Mesendoderm (in vitro differentiated cells): ENCODE measurements at regions not wholly inside any gene's neighbourhood (a gene's known extent, or its start where the extent isn't known, plus 50 kb on each side); places are given as distances from the start of the nearest gene placed in this dataset.

Experiments
- DNase-seq: peaks from one replicate; pipeline ENCODE4 v3.0.0; 2013
- H2AK5ac ChIP-seq: 2 replicates; pipeline ENCODE4 v1.6.1; 2013; ENCODE audit warnings: low read length, inconsistent platforms
- H2BK120ac ChIP-seq: 2 replicates; pipeline ENCODE4 v1.6.1; 2013; ENCODE audit warnings: low read depth, mild to moderate bottlenecking, low read length, moderate library complexity, mixed read lengths
- H2BK15ac ChIP-seq: replicated peaks from 2 replicates; pipeline ENCODE4 v1.6.1; 2013; ENCODE audit warnings: low read depth, mild to moderate bottlenecking, moderate library complexity
- H2BK5ac ChIP-seq: 2 replicates; pipeline ENCODE4 v1.6.1; 2013; ENCODE audit warnings: low read length, inconsistent platforms
- H3K18ac ChIP-seq: 2 replicates; pipeline ENCODE4 v1.6.1; 2013; ENCODE audit warnings: mild to moderate bottlenecking, low read length, mixed read lengths
- H3K23ac ChIP-seq: one replicate; pipeline ENCODE4 v1.6.1; 2013; ENCODE audit warnings: low read length
- H3K27ac ChIP-seq: 2 replicates; pipeline ENCODE4 v1.5.1; 2013; ENCODE audit warnings: low read depth, mild to moderate bottlenecking, inconsistent platforms, low read length, moderate library complexity
- H3K27me3 ChIP-seq: 2 replicates; pipeline ENCODE4 v1.6.1; 2013; ENCODE audit warnings: low read length, control low read depth, mild to moderate bottlenecking, inconsistent platforms; ENCODE audit not compliant: insufficient read depth, poor library complexity
- H3K36me3 ChIP-seq: 2 replicates; pipeline ENCODE4 v1.6.1; 2013; ENCODE audit warnings: low read length, inconsistent platforms; ENCODE audit not compliant: control insufficient read depth, insufficient read depth
- H3K4ac ChIP-seq: one replicate; pipeline ENCODE4 v1.6.1; 2013; ENCODE audit warnings: low read depth, mild to moderate bottlenecking, low read length, moderate library complexity
- H3K4me1 ChIP-seq: 2 replicates; pipeline ENCODE4 v1.6.1; 2013; ENCODE audit warnings: low read depth, low read length, inconsistent platforms; ENCODE audit not compliant: control insufficient read depth
- H3K4me2 ChIP-seq: 2 replicates; pipeline ENCODE4 v1.6.1; 2013; ENCODE audit warnings: low read length
- H3K4me3 ChIP-seq: 2 replicates; pipeline ENCODE4 v1.5.1; 2013; ENCODE audit warnings: mild to moderate bottlenecking, low read length
- H3K56ac ChIP-seq: one replicate; pipeline ENCODE4 v1.6.1; 2013; ENCODE audit warnings: low read length
- H3K79me1 ChIP-seq: 2 replicates; pipeline ENCODE4 v1.6.1; 2013; ENCODE audit warnings: low read length, inconsistent platforms
- H3K79me2 ChIP-seq: 2 replicates; pipeline ENCODE4 v1.6.1; 2013; ENCODE audit warnings: mild to moderate bottlenecking, low read length; ENCODE audit not compliant: control insufficient read depth, insufficient read depth
- H3K9ac ChIP-seq: 2 replicates; pipeline ENCODE4 v1.6.1; 2013; ENCODE audit warnings: low read length, inconsistent platforms
- H4K5ac ChIP-seq: one replicate; pipeline ENCODE4 v1.6.1; 2013; ENCODE audit warnings: low read length
- H4K8ac ChIP-seq: one replicate; pipeline ENCODE4 v1.6.1; 2013; ENCODE audit warnings: low read depth, mild to moderate bottlenecking, control low read depth, low read length, moderate library complexity
- WGBS: extraction: QIAGEN DNeasy Blood & Tissue Kit; methylation state at CpG from one replicate; pipeline ENCODE4 v1.1.7; 2013; ENCODE audit warnings: low lambda C conversion rate, missing lambda C conversion rate; ENCODE audit not compliant: insufficient coverage; ENCODE audit errors: extremely low coverage; 5-methylcytosine and 5-hydroxymethylcytosine counted together

- no peaks in the 10 kb centered on the region for H3K4me1 ChIP-seq
- H4K5ac ChIP-seq, result no peak overlapping the region
- H3K9ac ChIP-seq, result no peak overlapping the region
- no peak overlapping the region for H3K4me2 ChIP-seq
- H3K56ac ChIP-seq, result no peak overlapping the region
- H2AK5ac ChIP-seq, result no peak overlapping the region
- no peak overlapping the region for H3K23ac ChIP-seq
- no peak overlapping the region for H2BK120ac ChIP-seq
- H2BK15ac ChIP-seq, result no peak overlapping the region
- no peak overlapping the region for H4K8ac ChIP-seq
- H3K18ac ChIP-seq, result no peak overlapping the region
- no peaks in the 10 kb centered on the region for H3K36me3 ChIP-seq
- H3K4me3 ChIP-seq, result no peak overlapping the region
- H3K4ac ChIP-seq, result no peak overlapping the region
- DNase-seq, result peak; percentile 8
- H3K79me2 ChIP-seq, result no peaks in the 10 kb centered on the region
- H2BK5ac ChIP-seq, result no peak overlapping the region
- no peaks in the 10 kb centered on the region for H3K27me3 ChIP-seq
- 100% methylated on average over 1 of the region's 6 CpGs for WGBS
- H3K79me1 ChIP-seq, result no peaks in the 10 kb centered on the region
- H3K27ac ChIP-seq, result no peak overlapping the region
These were observed 304.9 kb downstream of the DSEL start for GRCh38 chr18:67211646-67212045.

GRCh38 chr18:67200665-67201064 is 315.9 kb downstream of the DSEL start:
- no peaks in the 10 kb centered on the region for H3K79me1 ChIP-seq
- no peak overlapping the region for H2BK5ac ChIP-seq
- H3K27ac ChIP-seq, result no peak overlapping the region
- no peaks in the 10 kb centered on the region for H3K79me2 ChIP-seq
- DNase-seq, result no peak
- no peak overlapping the region for H3K18ac ChIP-seq
- H2AK5ac ChIP-seq, result no peak overlapping the region
- H3K4me3 ChIP-seq, result no peak overlapping the region
- no peak overlapping the region for H3K23ac ChIP-seq
- H3K9ac ChIP-seq, result no peak overlapping the region
- H4K8ac ChIP-seq, result no peak overlapping the region
- H2BK15ac ChIP-seq, result no peak overlapping the region
- no peaks in the 10 kb centered on the region for H3K4me1 ChIP-seq
- no peaks in the 10 kb centered on the region for H3K36me3 ChIP-seq
- H3K27me3 ChIP-seq, result no peaks in the 10 kb centered on the region
- no peak overlapping the region for H3K4me2 ChIP-seq
- no peak overlapping the region for H4K5ac ChIP-seq
- no CpG with 5 or more reads among the region's 8 CpGs for WGBS
- H2BK120ac ChIP-seq, result no peak overlapping the region
- no peak overlapping the region for H3K4ac ChIP-seq
- H3K56ac ChIP-seq, result no peak overlapping the region

- Histone ChIP-seq H3K27ac (no peak overlapping the region), H2BK5ac (no peak overlapping the region), H3K56ac (no peak overlapping the region), H3K4me2 (no peak overlapping the region), H3K79me1 (no peaks in the 10 kb centered on the region), H3K18ac (no peak overlapping the region), H3K4ac (no peak overlapping the region), H3K27me3 (no peaks in the 10 kb centered on the region), H2BK15ac (no peak overlapping the region), H3K79me2 (no peaks in the 10 kb centered on the region), H3K36me3 (no peaks in the 10 kb centered on the region), H4K5ac (no peak overlapping the region), H3K4me3 (no peak overlapping the region), H2AK5ac (no peak overlapping the region), H3K23ac (no peak overlapping the region), H4K8ac (no peak overlapping the region), H3K9ac (no peak overlapping the region), H2BK120ac (no peak overlapping the region), H3K4me1 (no peaks in the 10 kb centered on the region)
- no CpG with 5 or more reads among the region's 3 CpGs for WGBS
- peak; percentile 59 for DNase-seq
These were observed 316.4 kb downstream of the DSEL start for GRCh38 chr18:67199993-67200617.

- Histone ChIP-seq H3K4me3 (no peak overlapping the region), H3K27me3 (no peaks in the 10 kb centered on the region), H3K79me2 (no peaks in the 10 kb centered on the region), H3K56ac (no peak overlapping the region), H2BK5ac (no peak overlapping the region), H3K4ac (no peak overlapping the region), H3K79me1 (no peaks in the 10 kb centered on the region), H3K27ac (no peak overlapping the region), H2BK120ac (no peak overlapping the region), H3K18ac (no peak overlapping the region), H2AK5ac (no peak overlapping the region), H4K5ac (no peak overlapping the region), H4K8ac (no peak overlapping the region), H3K23ac (no peak overlapping the region), H3K36me3 (no peaks in the 10 kb centered on the region), H3K9ac (no peak overlapping the region), H3K4me2 (no peak overlapping the region), H2BK15ac (no peak overlapping the region), H3K4me1 (no peaks in the 10 kb centered on the region)
- WGBS, result no CpG with 5 or more reads among the region's 5 CpGs
- peak; percentile 81 for DNase-seq
These were observed 321.6 kb downstream of the DSEL start for GRCh38 chr18:67194886-67195285.

GRCh38 chr18:67192535-67192934 is 324.0 kb downstream of the DSEL start:
- Histone ChIP-seq H3K23ac (no peak overlapping the region), H3K79me1 (no peaks in the 10 kb centered on the region), H2AK5ac (no peak overlapping the region), H3K4me3 (no peak overlapping the region), H2BK5ac (no peak overlapping the region), H3K4ac (no peak overlapping the region), H3K18ac (no peak overlapping the region), H4K5ac (no peak overlapping the region), H3K79me2 (no peaks in the 10 kb centered on the region), H3K27ac (no peak overlapping the region), H3K27me3 (no peaks in the 10 kb centered on the region), H3K56ac (no peak overlapping the region), H3K9ac (no peak overlapping the region), H4K8ac (no peak overlapping the region), H3K36me3 (no peaks in the 10 kb centered on the region), H3K4me2 (no peak overlapping the region), H2BK120ac (no peak overlapping the region), H3K4me1 (no peaks in the 10 kb centered on the region), H2BK15ac (no peak overlapping the region)
- WGBS, result no CpG with 5 or more reads among the region's 5 CpGs
- no peak for DNase-seq

GRCh38 chr18:67183398-67183797 is 333.1 kb downstream of the DSEL start:
- no CpG with 5 or more reads among the region's 4 CpGs for WGBS
- H3K27me3 ChIP-seq, result no peaks in the 10 kb centered on the region
- no peaks in the 10 kb centered on the region for H3K79me2 ChIP-seq
- H2BK120ac ChIP-seq, result no peak overlapping the region
- H3K9ac ChIP-seq, result no peak overlapping the region
- no peak overlapping the region for H3K56ac ChIP-seq
- no peak overlapping the region for H4K5ac ChIP-seq
- no peaks in the 10 kb centered on the region for H3K4me1 ChIP-seq
- H3K36me3 ChIP-seq, result no peaks in the 10 kb centered on the region
- no peak overlapping the region for H3K4ac ChIP-seq
- H4K8ac ChIP-seq, result no peak overlapping the region
- no peak overlapping the region for H2BK5ac ChIP-seq
- H2BK15ac ChIP-seq, result no peak overlapping the region
- no peak overlapping the region for H3K4me2 ChIP-seq
- DNase-seq, result peak; percentile 40
- no peak overlapping the region for H2AK5ac ChIP-seq
- no peak overlapping the region for H3K4me3 ChIP-seq
- H3K23ac ChIP-seq, result no peak overlapping the region
- H3K79me1 ChIP-seq, result no peaks in the 10 kb centered on the region
- H3K27ac ChIP-seq, result no peak overlapping the region
- no peak overlapping the region for H3K18ac ChIP-seq
